ENCODE measurements at regions not wholly inside any gene's neighbourhood (a gene's known extent, or its start where the extent isn't known, plus 50 kb on each side); places are given as distances from the start of the nearest gene placed in this dataset.

GRCh38 chr2:207387001-207387571 is 142.7 kb upstream of the CREB1 start:
- ATAC-seq, result no peak
- ChIA-PET POLR2A (no interaction called here), CTCF (no interaction called here)
- Mint-ChIP-seq H3K9me3 (peaks cover 8% of the 10 kb centered on the region), H3K27me3 (no peaks in the 10 kb centered on the region), H3K4me1 (ENCODE audit: low read depth) (no peaks in the 10 kb centered on the region), H3K36me3 (ENCODE audit: low read depth) (no peaks in the 10 kb centered on the region), H3K27ac (no peak overlapping the region), H3K4me3 (no peak overlapping the region)
- TF ChIP-seq CTCF (IDR thresholded peaks at IDR 0.05), result no peak
- no peak for DNase-seq
- intact Hi-C loops (cut with micrococcal nuclease), result no loop called here

- peaks cover 4% of the 10 kb centered on the region for H3K27me3 Mint-ChIP-seq
- ATAC-seq (no peak), DNase-seq (no peak)
- CTCF ChIA-PET, result interaction anchor here (1.2 kb wide), 1 partner anchor 9 kb away, joined by 3 read pairs; no protein-coding TSS in a partner anchor
- no peaks in the 10 kb centered on the region for H3K36me3 Mint-ChIP-seq (ENCODE audit: low read depth)
- TF ChIP-seq CTCF (IDR thresholded peaks at IDR 0.05), result no peak
- intact Hi-C loops (cut with micrococcal nuclease), result no loop called here
- POLR2A ChIA-PET, result interaction anchor here (0.7 kb wide), 1 partner anchor 34 kb away, joined by 4 read pairs; no protein-coding TSS in a partner anchor
- H3K4me3 Mint-ChIP-seq, result no peak overlapping the region
- peaks cover 5% of the 10 kb centered on the region for H3K9me3 Mint-ChIP-seq
- H3K27ac Mint-ChIP-seq, result no peak overlapping the region
- peaks cover 9% of the 10 kb centered on the region for H3K4me1 Mint-ChIP-seq (ENCODE audit: low read depth)
These were observed 139.3 kb upstream of the CREB1 start for GRCh38 chr2:207390302-207391095.

GRCh38 chr2:207394203-207394781 is 135.5 kb upstream of the CREB1 start:
- DNase-seq (no peak), ATAC-seq (no peak)
- no peak for TF ChIP-seq CTCF (IDR thresholded peaks at IDR 0.05)
- Mint-ChIP-seq H3K9me3 (peaks cover 7% of the 10 kb centered on the region), H3K27ac (peak overlapping the region; percentile 69), H3K4me1 (ENCODE audit: low read depth) (peaks cover 9% of the 10 kb centered on the region), H3K4me3 (no peak overlapping the region), H3K27me3 (peaks cover 4% of the 10 kb centered on the region), H3K36me3 (ENCODE audit: low read depth) (no peaks in the 10 kb centered on the region)
- CTCF ChIA-PET, result no interaction called here
- POLR2A ChIA-PET, result no interaction called here
- intact Hi-C loops (cut with micrococcal nuclease), result no loop called here

- CTCF ChIA-PET, result no interaction called here
- DNase-seq, result peak; percentile 71
- Mint-ChIP-seq H3K27ac (peak overlapping the region; percentile 69), H3K9me3 (peaks cover 7% of the 10 kb centered on the region), H3K4me1 (ENCODE audit: low read depth) (peaks cover 9% of the 10 kb centered on the region), H3K27me3 (peaks cover 4% of the 10 kb centered on the region), H3K4me3 (no peak overlapping the region), H3K36me3 (ENCODE audit: low read depth) (no peaks in the 10 kb centered on the region)
- TF ChIP-seq CTCF (IDR thresholded peaks at IDR 0.05), result no peak
- peak; percentile 88 for ATAC-seq
- intact Hi-C loops (cut with micrococcal nuclease), result no loop called here
- POLR2A ChIA-PET, result no interaction called here
These were observed 134.8 kb upstream of the CREB1 start for GRCh38 chr2:207394812-207395534.

All from activated CD8-positive, alpha-beta T cell treated with anti-CD3 and anti-CD28 coated beads for 36 hours (primary cell).